HUES64 (cell line): ENCODE measurements at regions not wholly inside any gene's neighbourhood (a gene's known extent, or its start where the extent isn't known, plus 50 kb on each side); places are given as distances from the start of the nearest gene placed in this dataset.

Experiments
- H3K27ac ChIP-seq: 2 replicates; pipeline ENCODE4 v1.7.0; 2013; ENCODE audit warnings: low read depth, low read length, inconsistent platforms
- H3K27me3 ChIP-seq: 2 replicates; pipeline ENCODE4 v1.6.1; 2013; ENCODE audit warnings: mild to moderate bottlenecking, low read length; ENCODE audit not compliant: insufficient read depth
- H3K36me3 ChIP-seq: 2 replicates; pipeline ENCODE4 v1.6.1; 2013; ENCODE audit warnings: mild to moderate bottlenecking, low read length; ENCODE audit not compliant: insufficient read depth
- H3K4me1 ChIP-seq: 2 replicates; pipeline ENCODE4 v1.6.1; 2013; ENCODE audit warnings: mild to moderate bottlenecking, low read length, moderate library complexity; ENCODE audit not compliant: insufficient read depth
- H3K4me3 ChIP-seq: 2 replicates; pipeline ENCODE4 v1.5.1; 2013; ENCODE audit warnings: mild to moderate bottlenecking, low read length, moderate library complexity
- H3K9ac ChIP-seq: 2 replicates; pipeline ENCODE4 v1.6.1; 2013; ENCODE audit warnings: mild to moderate bottlenecking, low read depth, low read length
- H3K9me3 ChIP-seq: 2 replicates; pipeline ENCODE4 v1.6.1; 2013; ENCODE audit warnings: low read depth, low read length; ENCODE audit not compliant: insufficient read depth
- WGBS: fragments of 150-250, 120-280 bp; methylation state at CpG from one replicate; pipeline ENCODE4 v1.1.7; 2013; ENCODE audit warnings: missing lambda C conversion rate; 5-methylcytosine and 5-hydroxymethylcytosine counted together

- no peak overlapping the region for H3K27ac ChIP-seq
- no peak overlapping the region for H3K4me3 ChIP-seq
- WGBS: 94% methylated on average over 7 of the region's 7 CpGs
- 0 out of 2 replicates have a peak, but pooled peaks cover 3% of the 10 kb centered on the region for H3K27me3 ChIP-seq
- H3K4me1 ChIP-seq: no peaks in the 10 kb centered on the region
- H3K9ac ChIP-seq: no peak overlapping the region
- no peaks in the 10 kb centered on the region for H3K9me3 ChIP-seq
- H3K36me3 ChIP-seq: no peaks in the 10 kb centered on the region
Measured at GRCh38 chr2:20513946-20514345, 67.1 kb downstream of the RHOB start.

GRCh38 chr2:20514596-20515269 is 67.9 kb downstream of the RHOB start:
- no peak overlapping the region for H3K4me3 ChIP-seq
- no peak overlapping the region for H3K9ac ChIP-seq
- 70% methylated on average over 7 of the region's 8 CpGs for WGBS
- no peak overlapping the region for H3K27ac ChIP-seq
- no peaks in the 10 kb centered on the region for H3K9me3 ChIP-seq
- H3K4me1 ChIP-seq: no peaks in the 10 kb centered on the region
- H3K36me3 ChIP-seq: no peaks in the 10 kb centered on the region
- 0 out of 2 replicates have a peak, but pooled peaks cover 3% of the 10 kb centered on the region for H3K27me3 ChIP-seq

GRCh38 chr2:20515290-20516220 is 68.7 kb downstream of the RHOB start:
- H3K4me3 ChIP-seq: no peak overlapping the region
- no peaks in the 10 kb centered on the region for H3K36me3 ChIP-seq
- H3K27me3 ChIP-seq: 0 out of 2 replicates have a peak, but pooled peaks cover 3% of the 10 kb centered on the region
- H3K27ac ChIP-seq: no peak overlapping the region
- no peaks in the 10 kb centered on the region for H3K4me1 ChIP-seq
- H3K9me3 ChIP-seq: no peaks in the 10 kb centered on the region
- H3K9ac ChIP-seq: no peak overlapping the region
- 85% methylated on average over 14 of the region's 14 CpGs for WGBS

GRCh38 chr2:20516291-20516645 is 69.4 kb downstream of the RHOB start:
- H3K4me3 ChIP-seq: no peak overlapping the region
- WGBS: 86% methylated on average over 2 of the region's 2 CpGs
- no peak overlapping the region for H3K27ac ChIP-seq

GRCh38 chr2:20516646-20517341 is 69.9 kb downstream of the RHOB start:
- Histone ChIP-seq H3K36me3 (no peaks in the 10 kb centered on the region), H3K4me1 (no peaks in the 10 kb centered on the region), H3K9me3 (no peaks in the 10 kb centered on the region), H3K4me3 (no peak overlapping the region), H3K27me3 (no peaks in the 10 kb centered on the region), H3K9ac (no peak overlapping the region), H3K27ac (no peak overlapping the region)
- 86% methylated on average over 7 of the region's 10 CpGs for WGBS

More at GRCh38 chr2:20516291-20516645, 69.4 kb downstream of the RHOB start:
- H3K4me1 ChIP-seq: no peaks in the 10 kb centered on the region
- no peaks in the 10 kb centered on the region for H3K36me3 ChIP-seq
- no peak overlapping the region for H3K9ac ChIP-seq
- no peaks in the 10 kb centered on the region for H3K9me3 ChIP-seq
- H3K27me3 ChIP-seq: no peaks in the 10 kb centered on the region

GRCh38 chr2:20519309-20519708 is 72.4 kb downstream of the RHOB start:
- no peaks in the 10 kb centered on the region for H3K27me3 ChIP-seq
- H3K4me3 ChIP-seq: no peak overlapping the region
- no peaks in the 10 kb centered on the region for H3K36me3 ChIP-seq
- H3K9me3 ChIP-seq: no peaks in the 10 kb centered on the region
- H3K4me1 ChIP-seq: no peaks in the 10 kb centered on the region
- H3K27ac ChIP-seq: no peak overlapping the region
- H3K9ac ChIP-seq: no peak overlapping the region
- 96% methylated on average over 3 of the region's 3 CpGs for WGBS

GRCh38 chr2:20520128-20520527 is 73.3 kb downstream of the RHOB start:
- peaks cover 4% of the 10 kb centered on the region; the same call in 1 of the 2 replicates for H3K4me1 ChIP-seq
- no peak overlapping the region for H3K9ac ChIP-seq
- no peaks in the 10 kb centered on the region for H3K9me3 ChIP-seq
- 73% methylated on average over 10 of the region's 10 CpGs for WGBS
- H3K27me3 ChIP-seq: no peaks in the 10 kb centered on the region
- H3K27ac ChIP-seq: no peak overlapping the region
- no peaks in the 10 kb centered on the region for H3K36me3 ChIP-seq
- H3K4me3 ChIP-seq: no peak overlapping the region

GRCh38 chr2:20521193-20521592 is 74.3 kb downstream of the RHOB start:
- Histone ChIP-seq H3K9me3 (no peaks in the 10 kb centered on the region), H3K27ac (no peak overlapping the region), H3K36me3 (no peaks in the 10 kb centered on the region), H3K9ac (no peak overlapping the region), H3K27me3 (no peaks in the 10 kb centered on the region), H3K4me3 (no peak overlapping the region), H3K4me1 (peaks cover 8% of the 10 kb centered on the region; the same call in 1 of the 2 replicates)
- 90% methylated on average over 4 of the region's 4 CpGs for WGBS

GRCh38 chr2:20521682-20522189 is 74.9 kb downstream of the RHOB start:
- Histone ChIP-seq H3K9ac (no peak overlapping the region), H3K36me3 (no peaks in the 10 kb centered on the region), H3K4me3 (no peak overlapping the region), H3K27me3 (no peaks in the 10 kb centered on the region), H3K27ac (no peak overlapping the region), H3K9me3 (no peaks in the 10 kb centered on the region), H3K4me1 (peaks cover 8% of the 10 kb centered on the region; the same call in 1 of the 2 replicates)
- WGBS: 88% methylated on average over 11 of the region's 11 CpGs

- H3K27me3 ChIP-seq: no peaks in the 10 kb centered on the region
- H3K9ac ChIP-seq: no peak overlapping the region
- no peak overlapping the region for H3K4me3 ChIP-seq
- peaks cover 8% of the 10 kb centered on the region; the same call in 1 of the 2 replicates for H3K4me1 ChIP-seq
- H3K9me3 ChIP-seq: no peaks in the 10 kb centered on the region
- 95% methylated on average over 8 of the region's 8 CpGs for WGBS
- no peaks in the 10 kb centered on the region for H3K36me3 ChIP-seq
- no peak overlapping the region for H3K27ac ChIP-seq
Measured at GRCh38 chr2:20523073-20523798, 76.4 kb downstream of the RHOB start.
